ENCODE measurements at regions not wholly inside any gene's neighbourhood (a gene's known extent, or its start where the extent isn't known, plus 50 kb on each side); places are given as distances from the start of the nearest gene placed in this dataset.

DNA sequence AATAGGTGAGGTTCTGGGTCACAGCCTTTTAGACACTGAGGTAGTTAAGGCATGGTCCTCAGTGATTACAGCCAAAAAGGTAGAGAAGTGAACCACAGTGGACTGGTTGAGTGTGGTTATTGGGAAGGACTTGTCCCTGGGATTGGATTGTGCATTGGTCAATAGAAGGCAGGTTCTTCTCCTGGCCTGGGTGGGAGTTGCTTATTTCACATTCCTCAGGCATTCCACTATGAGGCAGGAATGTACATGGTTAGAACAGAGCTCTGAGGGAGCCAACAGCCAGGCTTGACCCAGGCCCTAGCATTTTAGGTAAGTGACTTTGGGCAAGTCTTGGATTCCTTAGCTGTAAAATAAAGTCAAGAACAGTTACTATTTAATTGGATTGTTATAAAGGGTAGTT is 97.9 kb upstream of the MARK1 start:
- no peak for TF ChIP-seq MYC (IDR thresholded peaks at IDR 0.05; ENCODE audit: insufficient read depth, insufficient read length, insufficient replicate concordance, low read length, severe bottlenecking)
- no peak for TF ChIP-seq ATF7 (IDR thresholded peaks at IDR 0.05; ENCODE audit: low read depth)
- TF ChIP-seq SPI1 (IDR thresholded peaks at IDR 0.05; ENCODE audit: borderline replicate concordance, insufficient read depth, low read depth, low read length), result no peak
- TF ChIP-seq RAD21 (IDR thresholded peaks at IDR 0.05; ENCODE audit: insufficient read depth, low read depth, low read length), result no peak
- TF ChIP-seq, protein P1, sequence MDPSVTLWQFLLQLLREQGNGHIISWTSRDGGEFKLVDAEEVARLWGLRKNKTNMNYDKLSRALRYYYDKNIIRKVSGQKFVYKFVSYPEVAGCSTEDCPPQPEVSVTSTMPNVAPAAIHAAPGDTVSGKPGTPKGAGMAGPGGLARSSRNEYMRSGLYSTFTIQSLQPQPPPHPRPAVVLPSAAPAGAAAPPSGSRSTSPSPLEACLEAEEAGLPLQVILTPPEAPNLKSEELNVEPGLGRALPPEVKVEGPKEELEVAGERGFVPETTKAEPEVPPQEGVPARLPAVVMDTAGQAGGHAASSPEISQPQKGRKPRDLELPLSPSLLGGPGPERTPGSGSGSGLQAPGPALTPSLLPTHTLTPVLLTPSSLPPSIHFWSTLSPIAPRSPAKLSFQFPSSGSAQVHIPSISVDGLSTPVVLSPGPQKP (IDR thresholded peaks at IDR 0.05; ENCODE audit: low read depth, low read length), result no peak
- no peak for TF ChIP-seq FOXM1 (IDR thresholded peaks at IDR 0.05; ENCODE audit: low read depth, low read length)
- no peak for TF ChIP-seq TCF12 (IDR thresholded peaks at IDR 0.05; ENCODE audit: low read depth, low read length)
- no peak for TF ChIP-seq POLR2AphosphoS5 (IDR thresholded peaks at IDR 0.05; ENCODE audit: low read length)
- TF ChIP-seq HDGF (IDR thresholded peaks at IDR 0.05), result no peak
